Neural progenitor cell (in vitro differentiated cells): ENCODE measurements at regions not wholly inside any gene's neighbourhood (a gene's known extent, or its start where the extent isn't known, plus 50 kb on each side); places are given as distances from the start of the nearest gene placed in this dataset.

Experiments
- EZH2phosphoT487 ChIP-seq: fragments of 200-600 bp; sonication (generic); IDR thresholded peaks from 2 replicates; pipeline ENCODE4 v1.6.1; 2017; ENCODE audit warnings: antibody characterized with exemption
- TF ChIP-seq, protein P1 (sequence below): fragments of 200-600 bp; sonication (generic); IDR thresholded peaks from 2 replicates; pipeline ENCODE4 v1.5.1; 2017; ENCODE audit warnings: antibody characterized with exemption, mild to moderate bottlenecking

DNA sequence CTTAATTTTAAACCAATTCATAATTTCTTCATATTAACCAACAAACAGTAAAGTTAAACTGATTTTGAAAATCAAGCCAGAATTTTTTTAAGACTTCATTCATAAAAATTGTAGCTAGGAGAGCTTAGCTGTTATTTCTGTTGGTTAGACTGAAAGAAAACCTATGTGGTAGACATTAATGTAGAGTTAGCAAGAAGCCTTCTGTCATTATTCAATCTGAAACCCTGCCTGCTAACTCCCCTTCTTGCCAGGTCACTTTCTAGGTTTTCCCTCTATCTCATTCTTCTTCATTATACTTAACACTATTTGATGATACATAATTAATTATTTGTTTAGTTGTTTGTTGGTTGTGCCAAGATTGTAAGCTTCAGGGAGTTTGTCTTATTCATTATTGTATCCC is 304.3 kb upstream of the MEF2C start:
- TF ChIP-seq, protein P1, sequence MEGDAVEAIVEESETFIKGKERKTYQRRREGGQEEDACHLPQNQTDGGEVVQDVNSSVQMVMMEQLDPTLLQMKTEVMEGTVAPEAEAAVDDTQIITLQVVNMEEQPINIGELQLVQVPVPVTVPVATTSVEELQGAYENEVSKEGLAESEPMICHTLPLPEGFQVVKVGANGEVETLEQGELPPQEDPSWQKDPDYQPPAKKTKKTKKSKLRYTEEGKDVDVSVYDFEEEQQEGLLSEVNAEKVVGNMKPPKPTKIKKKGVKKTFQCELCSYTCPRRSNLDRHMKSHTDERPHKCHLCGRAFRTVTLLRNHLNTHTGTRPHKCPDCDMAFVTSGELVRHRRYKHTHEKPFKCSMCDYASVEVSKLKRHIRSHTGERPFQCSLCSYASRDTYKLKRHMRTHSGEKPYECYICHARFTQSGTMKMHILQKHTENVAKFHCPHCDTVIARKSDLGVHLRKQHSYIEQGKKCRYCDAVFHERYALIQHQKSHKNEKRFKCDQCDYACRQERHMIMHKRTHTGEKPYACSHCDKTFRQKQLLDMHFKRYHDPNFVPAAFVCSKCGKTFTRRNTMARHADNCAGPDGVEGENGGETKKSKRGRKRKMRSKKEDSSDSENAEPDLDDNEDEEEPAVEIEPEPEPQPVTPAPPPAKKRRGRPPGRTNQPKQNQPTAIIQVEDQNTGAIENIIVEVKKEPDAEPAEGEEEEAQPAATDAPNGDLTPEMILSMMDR: no peak
- TF ChIP-seq EZH2phosphoT487: no peak
